Astrocyte of the cerebellum (primary cell): ENCODE measurements at regions not wholly inside any gene's neighbourhood (a gene's known extent, or its start where the extent isn't known, plus 50 kb on each side); places are given as distances from the start of the nearest gene placed in this dataset.

Experiments used
- DNase-seq: peaks from one replicate; pipeline ENCODE4 v3.0.0-alpha.2; 2011; ENCODE audit warnings: low read depth
- H3K4me3 ChIP-seq: 2 replicates; pipeline ENCODE4 v1.5.1; 2011; ENCODE audit warnings: mild to moderate bottlenecking, low read depth, low read length, moderate library complexity
- CTCF ChIP-seq: IDR thresholded peaks from 2 replicates; pipeline ENCODE4 v1.5.1; 2012; ENCODE audit warnings: low read length, low read depth, moderate library complexity, mild to moderate bottlenecking; ENCODE audit errors: missing control alignments
- in situ Hi-C: cut with HindIII; loops from 2 replicates; pipeline ENCODE4 v1.10.0; 2017; ENCODE audit warnings: low sequenced_read_pairs

- no peak for DNase-seq
- no peak overlapping the region for H3K4me3 ChIP-seq
- TF ChIP-seq CTCF: no peak
- in situ Hi-C loops: no loop called here
These were observed 614.9 kb upstream of the TMPRSS15 start for GRCh38 chr21:19018529-19018928.

- no peak overlapping the region for H3K4me3 ChIP-seq
- in situ Hi-C loops: no loop called here
- DNase-seq: no peak
- TF ChIP-seq CTCF: no peak
These were observed 619.4 kb upstream of the TMPRSS15 start for GRCh38 chr21:19022978-19023377.

- no peak for DNase-seq
- in situ Hi-C loops: no loop called here
- H3K4me3 ChIP-seq: no peak overlapping the region
- no peak for TF ChIP-seq CTCF
These were observed 623.3 kb upstream of the TMPRSS15 start for GRCh38 chr21:19026911-19027310.

GRCh38 chr21:19029816-19030215, 626.2 kb upstream of the TMPRSS15 start:
- DNase-seq: no peak
- in situ Hi-C loops: no loop called here

GRCh38 chr21:19031953-19032352, 628.4 kb upstream of the TMPRSS15 start:
- no peak overlapping the region for H3K4me3 ChIP-seq
- TF ChIP-seq CTCF: no peak
- in situ Hi-C loops: no loop called here
- no peak for DNase-seq

More at GRCh38 chr21:19029816-19030215, 626.2 kb upstream of the TMPRSS15 start:
- H3K4me3 ChIP-seq: no peak overlapping the region
- no peak for TF ChIP-seq CTCF

GRCh38 chr21:19034041-19034440, 630.5 kb upstream of the TMPRSS15 start:
- no peak for DNase-seq
- no peak for TF ChIP-seq CTCF
- no peak overlapping the region for H3K4me3 ChIP-seq
- in situ Hi-C loops: no loop called here

- no peak for TF ChIP-seq CTCF
- DNase-seq: no peak
- in situ Hi-C loops: no loop called here
- no peak overlapping the region for H3K4me3 ChIP-seq
These were observed 631.0 kb upstream of the TMPRSS15 start for GRCh38 chr21:19034560-19034959.
